Kidney (tissue), 13 donors: ENCODE measurements at regions not wholly inside any gene's neighbourhood (a gene's known extent, or its start where the extent isn't known, plus 50 kb on each side); places are given as distances from the start of the nearest gene placed in this dataset.

Experiments used
- DNase-seq, 5 donors: peaks; one replicate each; pipeline ENCODE4 v3.0.0-alpha.2; 2013 to 2020
- FAIRE-seq: peaks from 2 replicates; lab custom pipeline; 2012; peaks lifted over from hg19 to GRCh38; lab: Jason Lieb, UNC
- H3K27ac ChIP-seq, 2 donors: one replicate each; pipeline ENCODE4 v1.7.0; 2013; ENCODE audit warnings: low read depth in 2 of 2, low read length in 2 of 2, inconsistent platforms in 1 of 2
- H3K27me3 ChIP-seq: one replicate; pipeline ENCODE4 v1.7.1; 2013; ENCODE audit warnings: low read length, inconsistent platforms; ENCODE audit not compliant: control insufficient read depth, insufficient read depth
- H3K36me3 ChIP-seq, 3 donors: one replicate each; pipeline versions ENCODE4 v1.7.0 to v1.7.1; 2013; ENCODE audit warnings: low read length in 3 of 3, control low read depth in 1 of 3, inconsistent platforms in 1 of 3; ENCODE audit not compliant: insufficient read depth in 3 of 3, control insufficient read depth in 2 of 3
- H3K4me1 ChIP-seq, 3 donors: one replicate each; pipeline versions ENCODE4 v1.7.0 to v1.7.1; 2013; ENCODE audit warnings: low read length in 3 of 3, inconsistent platforms in 1 of 3, low read depth in 1 of 3; ENCODE audit not compliant: control insufficient read depth in 2 of 3, insufficient read depth in 2 of 3
- H3K4me3 ChIP-seq, 3 donors: one replicate each; pipeline versions ENCODE4 v1.7.0 to v1.8.1; 2013; ENCODE audit warnings: low read length in 3 of 3, control low read depth in 1 of 3, inconsistent platforms in 1 of 3
- H3K9ac ChIP-seq, 3 donors: one replicate each; pipeline versions ENCODE4 v1.7.0 to v1.7.1; 2013; ENCODE audit warnings: low read length in 3 of 3, control low read depth in 1 of 3, inconsistent platforms in 1 of 3
- H3K9me3 ChIP-seq, 3 donors: one replicate each; pipeline versions ENCODE4 v1.7.0 to v1.7.1; 2013; ENCODE audit warnings: low read length in 3 of 3, control low read depth in 1 of 3, inconsistent platforms in 1 of 3; ENCODE audit not compliant: control insufficient read depth in 2 of 3, insufficient read depth in 1 of 3
- intact Hi-C: fragments of 100-400 bp; cut with DNase I; formaldehyde crosslinking; loops from one replicate; pipeline ENCODE4 v1.11.1; 2022
- TF ChIP-seq, protein P1 (sequence below): IDR thresholded peaks from 3 replicates; pipeline ENCODE4 v1.5.1; 2012; ENCODE audit warnings: mild to moderate bottlenecking, moderate library complexity, borderline replicate concordance; ENCODE audit not compliant: insufficient read depth; ENCODE audit errors: extremely low read depth
- donor health status: control.
- donor health status: control.
- donor health status: control.
- donor health status: control.
- donor health status: control.
- donor health status: DM: yes; HTN: yes; CAD: no.
- donor health status: Normal renal cell carcinoma (clear cell type).

- H3K27me3 ChIP-seq, result no peaks in the 10 kb centered on the region
- H3K9me3 ChIP-seq, result no peaks in the 10 kb centered on the region
- TF ChIP-seq, protein P1, sequence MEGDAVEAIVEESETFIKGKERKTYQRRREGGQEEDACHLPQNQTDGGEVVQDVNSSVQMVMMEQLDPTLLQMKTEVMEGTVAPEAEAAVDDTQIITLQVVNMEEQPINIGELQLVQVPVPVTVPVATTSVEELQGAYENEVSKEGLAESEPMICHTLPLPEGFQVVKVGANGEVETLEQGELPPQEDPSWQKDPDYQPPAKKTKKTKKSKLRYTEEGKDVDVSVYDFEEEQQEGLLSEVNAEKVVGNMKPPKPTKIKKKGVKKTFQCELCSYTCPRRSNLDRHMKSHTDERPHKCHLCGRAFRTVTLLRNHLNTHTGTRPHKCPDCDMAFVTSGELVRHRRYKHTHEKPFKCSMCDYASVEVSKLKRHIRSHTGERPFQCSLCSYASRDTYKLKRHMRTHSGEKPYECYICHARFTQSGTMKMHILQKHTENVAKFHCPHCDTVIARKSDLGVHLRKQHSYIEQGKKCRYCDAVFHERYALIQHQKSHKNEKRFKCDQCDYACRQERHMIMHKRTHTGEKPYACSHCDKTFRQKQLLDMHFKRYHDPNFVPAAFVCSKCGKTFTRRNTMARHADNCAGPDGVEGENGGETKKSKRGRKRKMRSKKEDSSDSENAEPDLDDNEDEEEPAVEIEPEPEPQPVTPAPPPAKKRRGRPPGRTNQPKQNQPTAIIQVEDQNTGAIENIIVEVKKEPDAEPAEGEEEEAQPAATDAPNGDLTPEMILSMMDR, result no peak
- H3K4me3 ChIP-seq, result no peak overlapping the region
- DNase-seq (no peak), FAIRE-seq (no peak)
- intact Hi-C loops, result no loop called here
- H3K4me1 ChIP-seq, result peaks cover 0 to 11% (median 7%) of the 10 kb centered on the region in 3 donors
- no peaks in the 10 kb centered on the region for H3K36me3 ChIP-seq
- no peak overlapping the region for H3K27ac ChIP-seq
- no peak overlapping the region for H3K9ac ChIP-seq
Observed at GRCh38 chr3:14288177-14288788, 109.7 kb downstream of the LSM3 start.

- intact Hi-C loops, result no loop called here
- Histone ChIP-seq H3K27ac (no peak overlapping the region), H3K27me3 (no peaks in the 10 kb centered on the region), H3K4me1 (peaks cover 0 to 11% (median 7%) of the 10 kb centered on the region in 3 donors), H3K9me3 (no peaks in the 10 kb centered on the region), H3K36me3 (no peaks in the 10 kb centered on the region), H3K4me3 (no peak overlapping the region), H3K9ac (no peak overlapping the region)
- TF ChIP-seq, protein P1, result no peak
- no peak for FAIRE-seq
- DNase-seq, result no peak
Observed at GRCh38 chr3:14288833-14289451, 110.3 kb downstream of the LSM3 start.

DNA sequence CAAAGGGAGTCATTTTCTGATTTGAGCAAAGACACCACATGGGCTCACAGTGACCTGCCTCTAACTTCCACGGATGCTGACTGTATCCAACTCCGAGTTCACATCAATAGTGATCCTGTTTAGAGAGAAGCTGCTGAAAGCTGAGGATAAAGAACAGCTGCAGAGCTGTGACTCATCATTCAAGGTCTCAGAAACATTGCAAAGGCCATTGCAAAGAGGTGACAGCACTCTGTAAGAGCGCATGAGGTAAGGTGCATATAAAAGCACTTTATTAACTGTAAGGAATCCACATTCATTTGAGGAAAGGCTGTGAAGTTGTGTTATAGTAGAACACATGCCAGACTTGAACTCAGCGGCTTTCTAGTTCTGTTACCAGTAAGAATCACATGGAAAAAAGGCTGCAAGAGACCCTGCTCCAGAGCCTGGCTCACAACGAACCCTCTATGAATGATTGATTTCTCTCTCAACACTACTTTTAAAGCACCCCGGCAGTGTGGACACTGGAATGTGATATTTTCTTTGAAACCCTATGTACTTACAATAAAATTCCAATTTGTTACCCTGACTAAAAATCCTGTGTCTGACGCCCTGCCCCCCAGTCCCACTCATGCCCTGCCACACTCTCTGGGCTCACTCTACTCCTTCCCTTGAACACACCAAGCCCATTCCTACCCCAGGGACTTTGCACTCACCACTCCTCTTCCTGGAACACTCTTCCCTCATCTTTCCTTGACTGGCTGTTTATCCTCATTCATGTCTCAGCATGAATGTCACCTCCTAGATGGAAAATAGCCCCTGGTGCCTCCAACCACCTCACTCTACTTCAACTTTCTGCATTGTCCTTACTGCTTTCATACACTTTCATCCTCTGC, 111.2 kb downstream of the LSM3 start:
- FAIRE-seq, result no peak
- no peaks in the 10 kb centered on the region for H3K36me3 ChIP-seq
- peak in 1 of 5 donors; percentile 31 for DNase-seq
- no peaks in the 10 kb centered on the region for H3K9me3 ChIP-seq
- H3K4me1 ChIP-seq, result peaks cover 0 to 11% (median 7%) of the 10 kb centered on the region in 3 donors
- H3K27me3 ChIP-seq, result no peaks in the 10 kb centered on the region
- no peak overlapping the region for H3K9ac ChIP-seq
- intact Hi-C loops, result no loop called here
- TF ChIP-seq, protein P1, result no peak
- H3K27ac ChIP-seq, result no peak overlapping the region
- no peak overlapping the region for H3K4me3 ChIP-seq
